ENCODE measurements at regions not wholly inside any gene's neighbourhood (a gene's known extent, or its start where the extent isn't known, plus 50 kb on each side); places are given as distances from the start of the nearest gene placed in this dataset.

DNA sequence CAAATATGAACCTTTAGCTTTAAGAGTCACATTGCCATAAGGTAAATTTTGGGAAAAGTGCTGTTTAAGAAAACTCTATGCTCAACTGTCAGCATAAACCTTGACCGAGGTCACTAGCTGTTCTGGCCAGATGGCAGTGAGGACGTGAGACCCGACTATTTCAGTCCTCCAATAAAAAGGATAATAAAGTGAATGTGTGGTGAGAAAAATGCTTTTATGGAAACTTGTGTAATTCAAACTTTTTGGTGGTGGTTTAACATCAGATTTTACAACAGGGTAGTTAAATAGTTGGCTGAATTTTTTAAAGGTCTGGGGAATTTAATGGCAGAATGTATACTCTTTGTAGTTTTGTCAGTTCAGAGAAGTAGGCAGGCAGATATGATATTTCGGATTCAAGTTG, 391.1 kb downstream of the PMP22 start:
- CTCF ChIA-PET = interaction anchor here (1.1 kb wide), 1 partner anchor 53 kb away, joined by 3 read pairs; no protein-coding TSS in a partner anchor
- TF ChIP-seq, protein P1, sequence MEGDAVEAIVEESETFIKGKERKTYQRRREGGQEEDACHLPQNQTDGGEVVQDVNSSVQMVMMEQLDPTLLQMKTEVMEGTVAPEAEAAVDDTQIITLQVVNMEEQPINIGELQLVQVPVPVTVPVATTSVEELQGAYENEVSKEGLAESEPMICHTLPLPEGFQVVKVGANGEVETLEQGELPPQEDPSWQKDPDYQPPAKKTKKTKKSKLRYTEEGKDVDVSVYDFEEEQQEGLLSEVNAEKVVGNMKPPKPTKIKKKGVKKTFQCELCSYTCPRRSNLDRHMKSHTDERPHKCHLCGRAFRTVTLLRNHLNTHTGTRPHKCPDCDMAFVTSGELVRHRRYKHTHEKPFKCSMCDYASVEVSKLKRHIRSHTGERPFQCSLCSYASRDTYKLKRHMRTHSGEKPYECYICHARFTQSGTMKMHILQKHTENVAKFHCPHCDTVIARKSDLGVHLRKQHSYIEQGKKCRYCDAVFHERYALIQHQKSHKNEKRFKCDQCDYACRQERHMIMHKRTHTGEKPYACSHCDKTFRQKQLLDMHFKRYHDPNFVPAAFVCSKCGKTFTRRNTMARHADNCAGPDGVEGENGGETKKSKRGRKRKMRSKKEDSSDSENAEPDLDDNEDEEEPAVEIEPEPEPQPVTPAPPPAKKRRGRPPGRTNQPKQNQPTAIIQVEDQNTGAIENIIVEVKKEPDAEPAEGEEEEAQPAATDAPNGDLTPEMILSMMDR (IDR thresholded peaks at IDR 0.05; ENCODE audit: control extremely low read depth, extremely low read depth, low read depth, missing control alignments) = no peak
- DNase-seq (ENCODE audit: extremely low spot score) = no peak
- POLR2A ChIA-PET = no interaction called here

DNA sequence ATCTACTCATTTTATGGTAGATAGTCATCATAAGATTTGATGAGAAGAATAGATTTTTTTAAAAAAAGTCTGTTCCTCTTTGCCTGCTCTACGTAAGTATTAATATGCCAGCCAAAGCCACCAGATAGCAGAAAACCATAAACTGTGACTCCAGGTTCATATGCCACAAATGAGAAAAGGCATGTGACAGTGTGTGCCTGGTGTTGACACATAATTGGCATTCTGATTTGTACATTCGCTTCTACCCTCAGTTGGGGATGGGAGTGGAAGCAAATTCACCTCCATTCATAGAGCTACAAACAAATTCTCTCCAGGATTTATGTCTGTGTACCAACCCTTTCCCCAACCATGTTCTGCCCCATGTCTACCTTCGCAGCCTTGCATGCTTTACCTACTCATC, 391.6 kb downstream of the PMP22 start:
- POLR2A ChIA-PET = no interaction called here
- CTCF ChIA-PET = interaction anchor here (1.1 kb wide), 1 partner anchor 54 kb away, joined by 3 read pairs; no protein-coding TSS in a partner anchor
- TF ChIP-seq, protein P1 (IDR thresholded peaks at IDR 0.05; ENCODE audit: control extremely low read depth, extremely low read depth, low read depth, missing control alignments) = no peak
- DNase-seq (ENCODE audit: extremely low spot score) = no peak

DNA sequence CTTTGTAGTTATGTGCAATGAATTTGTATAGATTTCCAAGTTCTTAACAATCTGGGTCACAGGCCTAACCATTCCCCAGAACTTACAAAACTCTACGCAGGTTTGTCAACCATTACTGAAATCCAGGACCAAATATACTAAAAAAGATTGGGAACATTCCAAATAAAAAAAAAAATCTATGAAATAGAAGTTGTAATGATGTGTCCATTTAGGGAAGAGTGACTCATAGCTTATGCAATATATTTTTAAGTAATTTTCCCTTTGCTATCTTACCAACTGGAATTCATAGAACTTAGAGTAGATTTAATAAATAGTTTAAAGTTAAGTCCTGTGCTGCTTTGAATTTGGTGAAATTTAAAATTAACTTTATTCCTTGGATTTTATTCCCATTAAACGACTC, 393.2 kb downstream of the PMP22 start:
- ChIA-PET POLR2A (no interaction called here), CTCF (no interaction called here)
- TF ChIP-seq, protein P1 (IDR thresholded peaks at IDR 0.05; ENCODE audit: control extremely low read depth, extremely low read depth, low read depth, missing control alignments) = no peak
- DNase-seq (ENCODE audit: extremely low spot score) = no peak

DNA sequence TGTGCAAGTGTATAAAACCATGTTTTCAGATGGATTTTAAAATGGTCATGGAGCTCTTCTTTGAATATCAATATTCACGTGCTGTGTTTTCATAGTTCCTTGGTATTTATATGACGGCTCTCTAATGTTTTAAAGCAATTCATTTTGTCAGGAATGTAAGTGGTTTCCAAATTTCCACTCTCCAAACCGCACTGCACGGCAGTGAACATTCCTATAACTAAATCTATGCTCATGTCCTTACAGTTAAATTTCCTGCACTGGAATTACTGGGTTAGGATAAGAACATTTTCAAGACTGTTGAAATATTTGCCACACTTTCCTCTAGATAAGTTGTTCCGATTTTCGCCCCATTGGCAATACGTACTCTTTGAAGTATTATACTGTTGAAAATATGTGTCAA, 398.9 kb downstream of the PMP22 start:
- TF ChIP-seq, protein P1 (IDR thresholded peaks at IDR 0.05; ENCODE audit: control extremely low read depth, extremely low read depth, low read depth, missing control alignments) = no peak
- no peak for DNase-seq (ENCODE audit: extremely low spot score)
- CTCF ChIA-PET = no interaction called here
- POLR2A ChIA-PET = no interaction called here

DNA sequence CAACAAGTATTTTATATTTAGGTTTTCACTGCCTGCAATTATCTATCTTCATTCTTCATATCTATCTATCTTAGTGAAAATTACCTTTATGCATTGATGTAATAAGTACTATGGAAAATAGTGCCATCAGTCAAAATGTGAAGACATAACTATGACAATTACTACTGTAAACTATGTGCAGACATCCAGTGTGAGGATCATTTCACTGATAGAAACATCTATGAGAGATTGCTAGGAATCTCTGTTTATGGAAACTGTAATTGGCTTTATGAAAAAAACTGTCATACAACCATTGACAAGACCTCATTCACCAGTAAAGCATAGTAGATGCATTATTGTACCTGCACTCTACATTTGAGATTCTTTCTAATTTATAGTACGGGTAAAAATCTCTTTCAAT, 401.0 kb downstream of the PMP22 start:
- POLR2A ChIA-PET = no interaction called here
- TF ChIP-seq, protein P1 (IDR thresholded peaks at IDR 0.05; ENCODE audit: control extremely low read depth, extremely low read depth, low read depth, missing control alignments) = no peak
- CTCF ChIA-PET = no interaction called here

DNA sequence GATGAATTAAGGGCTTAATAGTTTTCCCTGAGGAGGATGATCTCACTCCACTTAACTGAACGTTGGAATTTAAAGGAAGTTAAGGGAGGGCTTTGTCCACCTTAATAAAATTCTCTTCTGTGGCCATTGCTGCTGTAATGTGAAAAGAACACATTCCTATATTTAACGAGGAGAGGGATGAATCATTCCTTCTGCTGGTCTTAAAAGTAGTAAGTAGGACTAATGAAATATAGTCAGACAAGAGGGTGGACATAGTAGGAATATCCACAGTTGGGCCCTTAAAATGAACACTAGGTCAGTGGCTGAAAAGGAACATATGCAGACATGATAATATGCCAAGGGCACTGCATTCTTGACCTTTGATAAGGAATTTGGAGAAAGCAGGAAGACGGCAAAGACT, 405.6 kb downstream of the PMP22 start:
- TF ChIP-seq, protein P1 (IDR thresholded peaks at IDR 0.05; ENCODE audit: control extremely low read depth, extremely low read depth, low read depth, missing control alignments) = no peak
- ChIA-PET POLR2A (no interaction called here), CTCF (no interaction called here)
- no peak for DNase-seq (ENCODE audit: extremely low spot score)

More for the DNA sequence above, 401.0 kb downstream of the PMP22 start:
- no peak for DNase-seq (ENCODE audit: extremely low spot score)

DNA sequence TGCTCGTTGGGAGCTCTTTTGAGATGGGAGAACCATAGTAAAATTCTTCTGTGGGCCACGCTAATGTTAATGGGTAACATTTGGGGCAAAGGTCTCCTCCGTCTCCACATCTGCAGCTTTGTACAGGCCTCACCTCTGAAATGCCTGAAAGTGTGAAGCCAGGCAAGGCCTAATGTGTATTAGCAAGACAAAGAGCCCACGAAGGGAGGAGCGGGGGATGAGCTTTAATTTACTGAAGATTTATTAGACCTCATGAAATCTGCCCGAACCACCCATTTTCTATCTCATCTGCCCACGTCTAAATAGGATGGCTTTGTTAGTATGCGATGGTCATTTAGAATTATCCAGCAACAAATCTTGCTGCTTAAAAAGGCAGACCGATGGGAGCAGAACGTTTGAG, 408.9 kb downstream of the PMP22 start:
- DNase-seq (ENCODE audit: extremely low spot score) = no peak
- CTCF ChIA-PET = no interaction called here
- POLR2A ChIA-PET = no interaction called here
- TF ChIP-seq, protein P1 (IDR thresholded peaks at IDR 0.05; ENCODE audit: control extremely low read depth, extremely low read depth, low read depth, missing control alignments) = no peak
